H1 (cell line): ENCODE measurements at regions not wholly inside any gene's neighbourhood (a gene's known extent, or its start where the extent isn't known, plus 50 kb on each side); places are given as distances from the start of the nearest gene placed in this dataset.

Experiments
- CTCF ChIA-PET: fragments of 300-600 bp; sonication (Branson Sonifier 250); formaldehyde crosslinking; loops from one replicate; lab custom pipeline; 2021; ENCODE audit not compliant: partially characterized antibody; lab: Charles Lee
- POLR2A ChIA-PET: fragments of 300-600 bp; sonication (Branson Sonifier 250); formaldehyde crosslinking; loops from one replicate; lab custom pipeline; 2021; ENCODE audit warnings: inconsistent platforms; ENCODE audit not compliant: partially characterized antibody; lab: Charles Lee
- DNase-seq, 2 experiments: peaks; one replicate each; pipeline versions ENCODE4 v3.0.0 to v3.0.0-alpha.2; 2010 to 2022; ENCODE audit warnings: low spot score in 2 of 2, low read depth in 1 of 2, mixed read lengths in 1 of 2
- FAIRE-seq: peaks from 2 replicates; lab custom pipeline; 2011; peaks lifted over from hg19 to GRCh38; lab: Jason Lieb, UNC
- H2AFZ ChIP-seq: 2 replicates; pipeline ENCODE4 v1.8.1; 2012; ENCODE audit warnings: low read length, inconsistent platforms
- H2AK5ac ChIP-seq: 2 replicates; pipeline ENCODE4 v1.6.1; 2013; ENCODE audit warnings: low read depth, low read length
- H2BK120ac ChIP-seq: replicated peaks from 2 replicates; pipeline ENCODE3; 2013; ENCODE audit warnings: low read depth, low read length, inconsistent platforms
- H2BK12ac ChIP-seq: 2 replicates; pipeline ENCODE4 v1.6.1; 2013; ENCODE audit warnings: low read depth, low read length
- H2BK15ac ChIP-seq: 2 replicates; pipeline ENCODE4 v1.6.1; 2013; ENCODE audit warnings: low read length
- H2BK20ac ChIP-seq: 2 replicates; pipeline ENCODE4 v1.6.1; 2013; ENCODE audit warnings: low read length
- H2BK5ac ChIP-seq: 2 replicates; pipeline ENCODE4 v1.6.1; 2013; ENCODE audit warnings: low read depth, low read length
- H3K14ac ChIP-seq: 2 replicates; pipeline ENCODE4 v1.6.1; 2013; ENCODE audit warnings: inconsistent platforms; ENCODE audit not compliant: insufficient read length
- H3K18ac ChIP-seq: 2 replicates; pipeline ENCODE4 v1.6.1; 2013; ENCODE audit warnings: low read length; ENCODE audit errors: extremely low read depth
- H3K23ac ChIP-seq: 2 replicates; pipeline ENCODE4 v1.6.1; 2013; ENCODE audit warnings: inconsistent platforms; ENCODE audit not compliant: insufficient read length
- H3K23me2 ChIP-seq: 2 replicates; pipeline ENCODE4 v1.6.1; 2013; ENCODE audit warnings: low read depth, low read length
- H3K27ac ChIP-seq: 2 replicates; pipeline ENCODE4 v1.6.1; 2011; ENCODE audit warnings: low read depth, low read length, inconsistent platforms
- H3K27me3 ChIP-seq, 4 experiments: replicated peaks in 1 of 4; 1 replicate in 1 of 4; 2 replicates in 3 of 4; pipeline versions ENCODE4 v1.6.1 to v1.8.1; 2011 to 2013; ENCODE audit warnings: low read length in 3 of 4, mild to moderate bottlenecking in 3 of 4, inconsistent platforms in 2 of 4, mixed read lengths in 2 of 4, moderate library complexity in 1 of 4; ENCODE audit not compliant: control insufficient read depth in 3 of 4, insufficient read depth in 3 of 4; ENCODE audit errors: extremely low read depth in 1 of 4
- H3K36me3 ChIP-seq, 4 experiments: 2 replicates each; pipeline versions ENCODE4 v1.6.1 to v1.8.1; 2011 to 2013; ENCODE audit warnings: mild to moderate bottlenecking in 4 of 4, low read length in 3 of 4, moderate library complexity in 2 of 4, control low read depth in 1 of 4, inconsistent platforms in 1 of 4; ENCODE audit not compliant: insufficient read depth in 4 of 4, control insufficient read depth in 2 of 4
- H3K4ac ChIP-seq: replicated peaks from 2 replicates; pipeline ENCODE3; 2013; ENCODE audit warnings: low read length, low read depth, mixed read lengths, inconsistent platforms; ENCODE audit not compliant: insufficient read length
- H3K4me1 ChIP-seq, 4 experiments: replicated peaks in 1 of 4; 1 replicate in 1 of 4; 2 replicates in 3 of 4; pipeline versions ENCODE4 v1.6.1 to v1.8.1; 2011 to 2013; ENCODE audit warnings: low read length in 3 of 4, inconsistent platforms in 2 of 4, mixed read lengths in 1 of 4; ENCODE audit not compliant: insufficient read depth in 4 of 4, control insufficient read depth in 3 of 4
- H3K4me2 ChIP-seq, 2 experiments: 2 replicates each; pipeline versions ENCODE4 v1.6.1 to v1.8.1; 2011 to 2013; ENCODE audit warnings: low read depth in 2 of 2, low read length in 2 of 2, control low read depth in 1 of 2, inconsistent platforms in 1 of 2, mild to moderate bottlenecking in 1 of 2; ENCODE audit not compliant: insufficient read depth in 1 of 2
- H3K4me3 ChIP-seq, 4 experiments: fragments of 200-600, 300-600 bp in 1 of 4; sonication (generic), shearing (Covaris generic), sonication (Bioruptor Twin) in 1 of 4; 2 replicates each; pipeline versions ENCODE4 v1.5.1 to v1.8.1; 2011 to 2016; ENCODE audit warnings: low read length in 4 of 4, low read depth in 3 of 4, control low read depth in 2 of 4, inconsistent platforms in 2 of 4, mild to moderate bottlenecking in 2 of 4, mixed read lengths in 1 of 4, moderate library complexity in 1 of 4; ENCODE audit not compliant: insufficient read depth in 2 of 4; ENCODE audit errors: extremely low read depth in 1 of 4
- H3K56ac ChIP-seq: replicated peaks from 2 replicates; pipeline ENCODE3; 2013; ENCODE audit warnings: low read depth, mild to moderate bottlenecking, mixed read lengths, low read length, inconsistent platforms; ENCODE audit not compliant: insufficient read length
- H3K79me1 ChIP-seq: 2 replicates; pipeline ENCODE4 v1.6.1; 2013; ENCODE audit warnings: low read depth, low read length, control low read depth
- H3K79me2 ChIP-seq, 2 experiments: 2 replicates each; pipeline versions ENCODE4 v1.6.1 to v1.8.1; 2012 to 2013; ENCODE audit warnings: low read length in 2 of 2, mild to moderate bottlenecking in 2 of 2, inconsistent platforms in 1 of 2; ENCODE audit not compliant: insufficient read depth in 2 of 2, control insufficient read depth in 1 of 2
- H3K9ac ChIP-seq, 4 experiments: replicated peaks in 1 of 4; 1 replicate in 1 of 4; 2 replicates in 3 of 4; pipeline versions ENCODE4 v1.6.1 to v1.8.1; 2011 to 2013; ENCODE audit warnings: low read depth in 3 of 4, low read length in 3 of 4, control low read depth in 2 of 4, mild to moderate bottlenecking in 2 of 4, moderate library complexity in 2 of 4, inconsistent platforms in 1 of 4; ENCODE audit errors: extremely low read depth in 1 of 4
- H3K9me3 ChIP-seq, 2 experiments: 2 replicates each; pipeline versions ENCODE4 v1.6.1 to v1.8.1; 2012 to 2013; ENCODE audit warnings: mild to moderate bottlenecking in 2 of 2, moderate library complexity in 2 of 2, control low read depth in 1 of 2, inconsistent platforms in 1 of 2, low read depth in 1 of 2, low read length in 1 of 2, mixed read lengths in 1 of 2; ENCODE audit not compliant: insufficient read depth in 2 of 2
- H4K20me1 ChIP-seq, 2 experiments: replicated peaks in 1 of 2; 2 replicates each; pipeline versions ENCODE3 to v1.8.1; 2011 to 2013; ENCODE audit warnings: inconsistent platforms in 2 of 2, low read length in 2 of 2, mild to moderate bottlenecking in 1 of 2; ENCODE audit not compliant: insufficient read depth in 2 of 2, control insufficient read depth in 1 of 2
- H4K5ac ChIP-seq: 2 replicates; pipeline ENCODE4 v1.6.1; 2013; ENCODE audit warnings: low read length, low read depth, mixed read lengths, inconsistent platforms; ENCODE audit not compliant: insufficient read length
- H4K8ac ChIP-seq: 2 replicates; pipeline ENCODE4 v1.8.0; 2013; ENCODE audit warnings: mild to moderate bottlenecking, moderate library complexity, low read length, inconsistent platforms; ENCODE audit not compliant: insufficient read depth; ENCODE audit errors: extremely low read depth
- H4K91ac ChIP-seq: replicated peaks from 2 replicates; pipeline ENCODE3; 2013; ENCODE audit warnings: low read length, mixed read lengths, inconsistent platforms; ENCODE audit not compliant: insufficient read length
- BCL11A ChIP-seq, 2 experiments: IDR thresholded peaks; one replicate each; pipeline ENCODE4 v1.6.1; 2011; ENCODE audit warnings: low read depth in 2 of 2, low read length in 2 of 2, mild to moderate bottlenecking in 2 of 2
- EGR1 ChIP-seq: IDR thresholded peaks from 2 replicates; pipeline ENCODE4 v1.6.1; 2011; ENCODE audit warnings: low read depth, low read length, borderline replicate concordance
- KDM1A ChIP-seq: fragments of 200-600, 300-600 bp; sonication (generic); IDR thresholded peaks from 2 replicates; pipeline ENCODE4 v1.7.1; 2016; ENCODE audit warnings: mild to moderate bottlenecking, low read length, borderline replicate concordance
- KDM4A ChIP-seq: IDR thresholded peaks from one replicate; pipeline ENCODE4 v1.7.1; 2012; ENCODE audit warnings: low read depth, mild to moderate bottlenecking, moderate library complexity, low read length, inconsistent platforms; ENCODE audit not compliant: severe bottlenecking
- NRF1 ChIP-seq: IDR thresholded peaks from 2 replicates; pipeline ENCODE4 v1.6.1; 2011; ENCODE audit warnings: mild to moderate bottlenecking, low read depth, low read length, improper control_type of control experiment
- PHF8 ChIP-seq: fragments of 200-600 bp; sonication (generic); conservative IDR thresholded peaks from 2 replicates; pipeline ENCODE4 v1.7.1; 2012; ENCODE audit warnings: low read depth, mild to moderate bottlenecking, inconsistent platforms, low read length, moderate library complexity
- RFX5 ChIP-seq: IDR thresholded peaks from 2 replicates; pipeline ENCODE4 v1.6.1; 2011; ENCODE audit warnings: low read depth, low read length, improper control_type of control experiment, borderline replicate concordance
- SIN3A ChIP-seq, 2 experiments: IDR thresholded peaks in 1 of 2; conservative IDR thresholded peaks in 1 of 2; 2 replicates each; pipeline ENCODE4 v1.6.1; 2011 to 2012; ENCODE audit warnings: low read length in 2 of 2, improper control_type of control experiment in 1 of 2, low read depth in 1 of 2, mild to moderate bottlenecking in 1 of 2
- SRF ChIP-seq: IDR thresholded peaks from 2 replicates; pipeline ENCODE4 v1.6.1; 2011; ENCODE audit warnings: mild to moderate bottlenecking, low read depth, low read length, moderate library complexity
- TAF1 ChIP-seq: IDR thresholded peaks from 2 replicates; pipeline ENCODE4 v1.6.1; 2011; ENCODE audit warnings: mild to moderate bottlenecking, low read depth, low read length
- TAF7 ChIP-seq: optimal IDR thresholded peaks from 2 replicates; pipeline ENCODE3; 2011; ENCODE audit warnings: low read depth, mild to moderate bottlenecking, inconsistent platforms, low read length, moderate library complexity, borderline replicate concordance
- TEAD4 ChIP-seq: IDR thresholded peaks from 2 replicates; pipeline ENCODE4 v1.6.1; 2012; ENCODE audit warnings: low read depth, low read length, inconsistent platforms, mixed read lengths
- WGBS, 2 experiments: shearing (Covaris generic) in 1 of 2; methylation state at CpG; one replicate each; pipeline versions ENCODE4 v1.1.6 to v1.1.7; 2013 to 2015; ENCODE audit warnings: low lambda C conversion rate in 2 of 2, mixed read lengths in 2 of 2, inconsistent platforms in 1 of 2, low coverage in 1 of 2, missing lambda C conversion rate in 1 of 2; ENCODE audit not compliant: insufficient replicate concordance in 2 of 2, insufficient coverage in 1 of 2, insufficient read length in 1 of 2; ENCODE audit errors: extremely low coverage in 1 of 2, missing lambda C conversion rate in 1 of 2; 5-methylcytosine and 5-hydroxymethylcytosine counted together

GRCh38 chr4:136811496-136812077 lies 720.7 kb downstream of the PCDH18 start:
- Histone ChIP-seq H4K20me1 (no peaks in the 10 kb centered on the region), H3K23me2 (no peaks in the 10 kb centered on the region), H3K14ac (no peak overlapping the region), H3K4me1 (no peaks in the 10 kb centered on the region; a peak in 1 of 7 replicates), H2BK20ac (no peak overlapping the region), H3K9ac (no peak overlapping the region), H3K56ac (no peak overlapping the region), H3K27ac (no peak overlapping the region), H3K9me3 (no peaks in the 10 kb centered on the region; a peak in 1 of 4 replicates), H2BK15ac (no peak overlapping the region), H3K23ac (no peak overlapping the region)
- POLR2A ChIA-PET: no interaction called here
- TF ChIP-seq NRF1: no peak
- no peak for TF ChIP-seq EGR1
- no peak for TF ChIP-seq SRF
- TF ChIP-seq BCL11A (IDR thresholded peaks at IDR 0.05; ENCODE audit: low read depth in 2 of 2, low read length in 2 of 2): no peak
- TF ChIP-seq RFX5: no peak
- TF ChIP-seq KDM1A: no peak
- TF ChIP-seq TAF7: no peak
- no peak for TF ChIP-seq PHF8
- TF ChIP-seq TAF1: no peak
- no peak for TF ChIP-seq KDM4A
- no peak for TF ChIP-seq SIN3A (conservative IDR thresholded peaks at IDR 0.05 in 1 of 2, IDR thresholded peaks at IDR 0.05 in 1 of 2; ENCODE audit: low read depth in 1 of 2, low read length in 2 of 2)
- TF ChIP-seq TEAD4: no peak
- TF ChIP-seq, all 59 proteins: peak for 0
- peak overlapping the region; percentile 61; the same call in 1 of the 2 replicates for H2AFZ ChIP-seq
- no peaks in the 10 kb centered on the region for H3K79me2 ChIP-seq
- 0 out of 2 replicates have a peak overlapping the region, but pooled peaks have one; percentile 21 for H4K8ac ChIP-seq
- H3K27me3 ChIP-seq: no peaks in the 10 kb centered on the region
- FAIRE-seq (no peak), DNase-seq (no peak)
- H4K5ac ChIP-seq: no peak overlapping the region
- H2BK12ac ChIP-seq: no peak overlapping the region
- H3K4ac ChIP-seq: no peak overlapping the region
- H4K91ac ChIP-seq: no peak overlapping the region
- no peak overlapping the region for H3K18ac ChIP-seq
- H2AK5ac ChIP-seq: no peak overlapping the region
- CTCF ChIA-PET: no interaction called here
- WGBS, 2 experiments: 86% methylated on average over 13 of the region's 14 CpGs; no CpG with 5 or more reads in 1 of the 2 experiments
- no peak overlapping the region for H3K4me3 ChIP-seq
- H3K79me1 ChIP-seq: no peaks in the 10 kb centered on the region
- H3K4me2 ChIP-seq: no peak overlapping the region
- H3K36me3 ChIP-seq: no peaks in the 10 kb centered on the region
- no peak overlapping the region for H2BK120ac ChIP-seq
- no peak overlapping the region for H2BK5ac ChIP-seq
